IPS DF 6.9 (cell line): ENCODE measurements at regions not wholly inside any gene's neighbourhood (a gene's known extent, or its start where the extent isn't known, plus 50 kb on each side); places are given as distances from the start of the nearest gene placed in this dataset.
"Not testable (repeated sequence)": the region's sequence is repeated elsewhere in the genome, so short reads cannot be mapped to it uniquely, and the experiment has no call there.

Experiments
- DNase-seq: peaks from one replicate; pipeline ENCODE4 v3.0.0-alpha.2; 2013; ENCODE audit warnings: low read depth, low spot score
- H3K27ac ChIP-seq: one replicate; pipeline ENCODE4 v1.5.1; 2013; ENCODE audit warnings: low read length, control low read depth
- H3K27me3 ChIP-seq: 2 replicates; pipeline ENCODE4 v1.6.1; 2013; ENCODE audit warnings: mild to moderate bottlenecking, low read length; ENCODE audit not compliant: control insufficient read depth, insufficient read depth
- H3K36me3 ChIP-seq: 2 replicates; pipeline ENCODE4 v1.6.1; 2013; ENCODE audit warnings: low read length; ENCODE audit not compliant: control insufficient read depth, insufficient read depth
- H3K4me1 ChIP-seq: 2 replicates; pipeline ENCODE4 v1.6.1; 2013; ENCODE audit warnings: low read length; ENCODE audit not compliant: control insufficient read depth, insufficient read depth
- H3K4me3 ChIP-seq: 2 replicates; pipeline ENCODE4 v1.5.1; 2013; ENCODE audit warnings: mild to moderate bottlenecking, low read length
- H3K9me3 ChIP-seq: 2 replicates; pipeline ENCODE4 v1.6.1; 2013; ENCODE audit warnings: low read length, inconsistent platforms; ENCODE audit not compliant: control insufficient read depth, insufficient read depth
- WGBS: extraction: QIAGEN DNeasy Blood & Tissue Kit; methylation state at CpG from one replicate; pipeline ENCODE4 v1.1.7; 2013; ENCODE audit warnings: mixed read lengths, missing lambda C conversion rate; ENCODE audit not compliant: insufficient read length, insufficient coverage; 5-methylcytosine and 5-hydroxymethylcytosine counted together

- not testable (repeated sequence) for H3K27me3 ChIP-seq, H3K9me3 ChIP-seq, H3K4me1 ChIP-seq, H3K36me3 ChIP-seq, H3K4me3 ChIP-seq, DNase-seq, H3K27ac ChIP-seq
- 87% methylated on average over 3 of the region's 3 CpGs for WGBS
Measured at GRCh38 chr3:80608072-80608471, 840.3 kb upstream of the ROBO1 start.

DNA sequence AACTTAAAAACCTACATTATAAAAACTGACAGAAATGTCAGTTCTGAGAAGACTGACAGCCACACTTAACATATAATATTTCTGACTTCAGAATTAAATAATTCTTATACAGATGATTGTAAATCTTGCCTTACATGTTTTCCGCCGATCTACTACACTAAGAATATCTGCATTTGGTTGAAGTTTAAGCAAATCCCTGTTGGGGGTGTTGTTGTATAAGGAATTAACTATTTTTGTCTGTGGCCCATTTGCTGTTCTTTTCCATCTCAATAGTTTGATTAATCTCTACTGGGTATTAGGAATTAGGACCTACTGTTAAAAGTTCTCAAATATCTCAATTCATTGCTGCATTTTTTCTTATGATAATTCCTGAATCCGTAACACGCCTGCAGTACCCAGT is 838.3 kb upstream of the ROBO1 start:
- WGBS = no CpG with 5 or more reads among the region's 4 CpGs

DNA sequence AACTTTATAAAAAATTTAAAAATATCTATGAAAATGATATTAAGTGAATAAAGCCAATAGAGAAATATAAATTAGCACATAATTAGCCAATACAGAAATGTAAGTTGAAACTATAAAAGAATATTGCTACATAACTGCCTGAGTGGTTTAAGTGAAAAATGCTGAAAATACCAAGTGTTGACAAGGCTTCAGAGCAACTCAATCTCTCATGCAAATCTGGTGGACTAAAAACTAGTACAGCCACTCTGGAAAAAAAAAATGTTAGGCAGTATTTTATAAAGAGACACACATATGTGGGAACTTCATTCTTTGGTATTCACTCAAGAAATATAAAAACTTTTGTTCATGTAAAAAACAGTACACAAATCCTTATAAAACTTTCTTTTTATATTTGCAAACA is 833.7 kb upstream of the ROBO1 start:
- no peaks in the 10 kb centered on the region for H3K4me1 ChIP-seq
- H3K9me3 ChIP-seq = no peaks in the 10 kb centered on the region
- H3K36me3 ChIP-seq = no peaks in the 10 kb centered on the region
- no peaks in the 10 kb centered on the region for H3K27me3 ChIP-seq
- DNase-seq = no peak
- no peak overlapping the region for H3K4me3 ChIP-seq
- H3K27ac ChIP-seq = no peak overlapping the region

More for the DNA sequence above, 838.3 kb upstream of the ROBO1 start:
- H3K9me3 ChIP-seq = no peaks in the 10 kb centered on the region
- no peaks in the 10 kb centered on the region for H3K36me3 ChIP-seq
- no peak overlapping the region for H3K4me3 ChIP-seq
- DNase-seq = no peak
- no peaks in the 10 kb centered on the region for H3K27me3 ChIP-seq
- H3K4me1 ChIP-seq = no peaks in the 10 kb centered on the region
- H3K27ac ChIP-seq = no peak overlapping the region

GRCh38 chr3:80592792-80593191 is 825.0 kb upstream of the ROBO1 start:
- H3K4me1 ChIP-seq = no peaks in the 10 kb centered on the region
- no peaks in the 10 kb centered on the region for H3K27me3 ChIP-seq
- H3K4me3 ChIP-seq = no peak overlapping the region
- no peak for DNase-seq
- H3K9me3 ChIP-seq = no peaks in the 10 kb centered on the region
- no peak overlapping the region for H3K27ac ChIP-seq
- no peaks in the 10 kb centered on the region for H3K36me3 ChIP-seq
- no CpG with 5 or more reads among the region's 1 CpG for WGBS

GRCh38 chr3:80586338-80586737 is 818.5 kb upstream of the ROBO1 start:
- no peaks in the 10 kb centered on the region for H3K36me3 ChIP-seq
- no peaks in the 10 kb centered on the region for H3K27me3 ChIP-seq
- no CpG with 5 or more reads among the region's 2 CpGs for WGBS
- no peak for DNase-seq
- no peak overlapping the region for H3K4me3 ChIP-seq
- H3K9me3 ChIP-seq = no peaks in the 10 kb centered on the region
- H3K4me1 ChIP-seq = no peaks in the 10 kb centered on the region
- H3K27ac ChIP-seq = no peak overlapping the region

GRCh38 chr3:80580146-80580545 is 812.3 kb upstream of the ROBO1 start:
- no peaks in the 10 kb centered on the region for H3K9me3 ChIP-seq

DNA sequence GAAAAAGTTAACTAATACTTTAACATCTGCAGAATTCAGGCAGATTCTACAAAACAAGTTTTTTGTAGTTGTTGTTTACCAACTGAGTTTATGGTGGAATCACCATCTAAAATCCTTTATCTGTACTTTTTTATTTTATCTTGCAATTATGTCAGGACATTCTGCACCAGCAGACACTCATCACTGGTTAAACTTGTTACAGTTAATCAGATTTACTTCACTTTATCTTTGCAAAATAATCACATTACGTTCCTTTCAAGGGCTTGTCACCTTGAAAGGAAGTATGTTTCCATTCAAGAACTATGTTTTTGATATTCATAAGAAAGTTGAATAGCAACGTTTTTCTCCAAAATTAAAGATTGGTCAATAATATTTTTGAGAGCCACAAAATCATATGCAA is 796.6 kb upstream of the ROBO1 start:
- no CpG with 5 or more reads among the region's 2 CpGs for WGBS
- Histone ChIP-seq H3K36me3 (no peaks in the 10 kb centered on the region), H3K27ac (no peak overlapping the region), H3K4me1 (no peaks in the 10 kb centered on the region), H3K9me3 (no peaks in the 10 kb centered on the region), H3K27me3 (no peaks in the 10 kb centered on the region), H3K4me3 (no peak overlapping the region)
- no peak for DNase-seq

More at GRCh38 chr3:80580146-80580545, 812.3 kb upstream of the ROBO1 start:
- DNase-seq = no peak
- Histone ChIP-seq H3K36me3 (no peaks in the 10 kb centered on the region), H3K27ac (no peak overlapping the region), H3K27me3 (no peaks in the 10 kb centered on the region), H3K4me1 (no peaks in the 10 kb centered on the region), H3K4me3 (no peak overlapping the region)
- no CpG with 5 or more reads among the region's 2 CpGs for WGBS

- H3K27ac ChIP-seq = no peak overlapping the region
- no peaks in the 10 kb centered on the region for H3K36me3 ChIP-seq
- WGBS = no CpG with 5 or more reads among the region's 4 CpGs
- H3K4me1 ChIP-seq = no peaks in the 10 kb centered on the region
- H3K27me3 ChIP-seq = no peaks in the 10 kb centered on the region
- no peak for DNase-seq
- H3K4me3 ChIP-seq = no peak overlapping the region
- H3K9me3 ChIP-seq = no peaks in the 10 kb centered on the region
Measured at GRCh38 chr3:80559701-80560100, 791.9 kb upstream of the ROBO1 start.

- Histone ChIP-seq H3K4me3 (no peak overlapping the region), H3K9me3 (no peaks in the 10 kb centered on the region), H3K27me3 (no peaks in the 10 kb centered on the region), H3K27ac (no peak overlapping the region), H3K4me1 (no peaks in the 10 kb centered on the region), H3K36me3 (no peaks in the 10 kb centered on the region)
- no peak for DNase-seq
- no CpG with 5 or more reads among the region's 1 CpG for WGBS
Measured at GRCh38 chr3:80556763-80557162, 789.0 kb upstream of the ROBO1 start.

GRCh38 chr3:80554304-80554703 is 786.5 kb upstream of the ROBO1 start:
- Histone ChIP-seq H3K9me3 (no peaks in the 10 kb centered on the region), H3K36me3 (no peaks in the 10 kb centered on the region), H3K4me1 (no peaks in the 10 kb centered on the region), H3K27me3 (no peaks in the 10 kb centered on the region), H3K4me3 (no peak overlapping the region), H3K27ac (no peak overlapping the region)
- no CpG with 5 or more reads among the region's 3 CpGs for WGBS
- no peak for DNase-seq

DNA sequence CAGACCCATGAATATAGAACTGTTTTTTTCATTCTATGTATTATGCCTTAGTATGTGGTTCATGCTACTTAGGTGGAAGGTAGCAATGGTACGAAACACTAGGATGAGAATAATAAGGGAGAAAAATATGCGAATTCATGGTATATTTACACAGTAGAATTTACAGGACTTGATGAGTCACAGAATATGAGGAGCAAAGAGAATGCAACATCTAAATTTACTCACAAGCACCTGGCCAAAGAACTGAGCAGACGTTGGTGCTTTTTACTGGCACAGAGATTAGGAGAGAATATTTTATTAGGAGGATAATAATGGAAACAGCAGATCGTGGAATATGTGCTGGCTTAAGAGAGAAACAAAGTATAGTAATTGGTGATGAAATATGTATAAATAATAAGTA is 785.4 kb upstream of the ROBO1 start:
- Histone ChIP-seq H3K27me3 (no peaks in the 10 kb centered on the region), H3K27ac (no peak overlapping the region), H3K9me3 (no peaks in the 10 kb centered on the region), H3K36me3 (no peaks in the 10 kb centered on the region), H3K4me3 (no peak overlapping the region), H3K4me1 (no peaks in the 10 kb centered on the region)
- no peak for DNase-seq
- WGBS = 100% methylated on average over 1 of the region's 4 CpGs
